Smooth muscle cell (in vitro differentiated cells): ENCODE measurements at regions not wholly inside any gene's neighbourhood (a gene's known extent, or its start where the extent isn't known, plus 50 kb on each side); places are given as distances from the start of the nearest gene placed in this dataset.

Source experiments
- DNase-seq: peaks from one replicate; lab custom pipeline; 2025; ENCODE audit not compliant: unreplicated experiment; lab: John Stamatoyannopoulos, UW
- H2AFZ ChIP-seq: fragments of 200-600 bp; sonication (generic); 2 replicates; pipeline ENCODE4 v1.6.0; 2016; ENCODE audit warnings: antibody characterized with exemption, low read depth, mild to moderate bottlenecking
- H3F3A ChIP-seq: fragments of 200-600 bp; sonication (generic); 2 replicates; pipeline ENCODE4 v1.6.0; 2017; ENCODE audit warnings: antibody characterized with exemption, low read depth
- H3K27ac ChIP-seq: fragments of 200-600 bp; sonication (generic); 2 replicates; pipeline ENCODE4 v1.5.1; 2016; ENCODE audit warnings: low read depth, mild to moderate bottlenecking
- H3K27me3 ChIP-seq: fragments of 200-600 bp; sonication (generic); 2 replicates; pipeline ENCODE4 v1.6.1; 2016; ENCODE audit warnings: low read depth, mild to moderate bottlenecking
- H3K36me3 ChIP-seq: fragments of 200-600 bp; sonication (generic); 2 replicates; pipeline ENCODE4 v1.5.1; 2016; ENCODE audit warnings: low read depth
- H3K4me1 ChIP-seq: fragments of 200-600 bp; sonication (generic); 2 replicates; pipeline ENCODE4 v1.5.1; 2016; ENCODE audit warnings: low read depth
- H3K4me2 ChIP-seq: fragments of 200-600 bp; sonication (generic); 2 replicates; pipeline ENCODE4 v1.6.0; 2016; ENCODE audit warnings: mild to moderate bottlenecking
- H3K4me3 ChIP-seq: fragments of 200-600 bp; sonication (generic); 2 replicates; pipeline ENCODE4 v1.5.1; 2016; ENCODE audit warnings: mild to moderate bottlenecking
- H3K79me2 ChIP-seq: fragments of 200-600 bp; sonication (generic); 2 replicates; pipeline ENCODE4 v1.6.0; 2016; ENCODE audit warnings: low read depth, mild to moderate bottlenecking
- H3K9ac ChIP-seq: fragments of 200-600 bp; sonication (generic); 2 replicates; pipeline ENCODE4 v1.6.0; 2016; ENCODE audit warnings: low read depth
- H3K9me3 ChIP-seq: fragments of 200-600 bp; sonication (generic); replicated peaks from 2 replicates; pipeline ENCODE4 v1.5.1; 2016; ENCODE audit warnings: low read depth
- H4K20me1 ChIP-seq: fragments of 200-600 bp; sonication (generic); 2 replicates; pipeline ENCODE4 v1.6.0; 2016; ENCODE audit warnings: low read depth
- WGBS: methylation state at CpG from one replicate; pipeline ENCODE4 v1.1.7; 2016; ENCODE audit warnings: low lambda C conversion rate; 5-methylcytosine and 5-hydroxymethylcytosine counted together
- TF ChIP-seq, protein P1 (sequence below): fragments of 200-600 bp; sonication (generic); IDR thresholded peaks from 2 replicates; pipeline ENCODE4 v1.5.1; 2017; ENCODE audit warnings: borderline replicate concordance, mild to moderate bottlenecking, antibody characterized with exemption; ENCODE audit not compliant: insufficient read depth, poor library complexity, severe bottlenecking

DNA sequence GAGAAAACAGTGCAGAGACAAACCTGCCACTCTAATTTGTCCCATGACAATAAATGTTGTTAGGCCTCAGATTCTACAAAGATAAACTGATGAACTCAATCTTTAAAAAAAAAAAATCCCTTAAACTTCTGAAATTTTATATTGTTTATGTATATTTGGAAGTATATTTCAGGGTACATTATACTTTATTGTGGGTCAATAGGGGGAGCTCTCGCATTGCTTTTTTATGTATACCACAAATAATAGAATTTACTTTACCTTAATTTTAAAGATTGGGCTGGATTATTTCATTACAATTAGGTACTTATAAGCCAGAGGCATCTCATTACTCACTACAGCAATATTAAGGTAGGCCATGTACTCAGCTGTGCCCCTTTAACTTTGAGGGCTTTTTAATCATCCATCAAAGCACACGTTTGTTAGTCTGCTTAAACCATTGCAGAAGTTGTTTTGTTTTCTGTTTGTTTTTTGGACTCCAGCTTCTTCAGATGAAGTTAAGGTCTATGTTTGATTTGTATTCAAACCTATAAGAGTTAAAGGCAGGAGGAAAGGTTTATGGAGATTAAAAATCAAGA is 56.3 kb upstream of the EYA4 start:
- Histone ChIP-seq H3K27me3 (peaks cover 16% of the 10 kb centered on the region), H3K36me3 (no peaks in the 10 kb centered on the region), H3K4me1 (no peaks in the 10 kb centered on the region), H3K9ac (no peak overlapping the region), H3F3A (no peaks in the 10 kb centered on the region), H3K4me2 (no peak overlapping the region), H3K27ac (no peak overlapping the region), H3K4me3 (no peak overlapping the region), H3K9me3 (no peaks in the 10 kb centered on the region), H2AFZ (no peak overlapping the region), H4K20me1 (no peaks in the 10 kb centered on the region), H3K79me2 (no peaks in the 10 kb centered on the region)
- TF ChIP-seq, protein P1, sequence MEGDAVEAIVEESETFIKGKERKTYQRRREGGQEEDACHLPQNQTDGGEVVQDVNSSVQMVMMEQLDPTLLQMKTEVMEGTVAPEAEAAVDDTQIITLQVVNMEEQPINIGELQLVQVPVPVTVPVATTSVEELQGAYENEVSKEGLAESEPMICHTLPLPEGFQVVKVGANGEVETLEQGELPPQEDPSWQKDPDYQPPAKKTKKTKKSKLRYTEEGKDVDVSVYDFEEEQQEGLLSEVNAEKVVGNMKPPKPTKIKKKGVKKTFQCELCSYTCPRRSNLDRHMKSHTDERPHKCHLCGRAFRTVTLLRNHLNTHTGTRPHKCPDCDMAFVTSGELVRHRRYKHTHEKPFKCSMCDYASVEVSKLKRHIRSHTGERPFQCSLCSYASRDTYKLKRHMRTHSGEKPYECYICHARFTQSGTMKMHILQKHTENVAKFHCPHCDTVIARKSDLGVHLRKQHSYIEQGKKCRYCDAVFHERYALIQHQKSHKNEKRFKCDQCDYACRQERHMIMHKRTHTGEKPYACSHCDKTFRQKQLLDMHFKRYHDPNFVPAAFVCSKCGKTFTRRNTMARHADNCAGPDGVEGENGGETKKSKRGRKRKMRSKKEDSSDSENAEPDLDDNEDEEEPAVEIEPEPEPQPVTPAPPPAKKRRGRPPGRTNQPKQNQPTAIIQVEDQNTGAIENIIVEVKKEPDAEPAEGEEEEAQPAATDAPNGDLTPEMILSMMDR, result peak; percentile 70
- WGBS, result 44% methylated on average over 2 of the region's 2 CpGs
- DNase-seq, result no peak

DNA sequence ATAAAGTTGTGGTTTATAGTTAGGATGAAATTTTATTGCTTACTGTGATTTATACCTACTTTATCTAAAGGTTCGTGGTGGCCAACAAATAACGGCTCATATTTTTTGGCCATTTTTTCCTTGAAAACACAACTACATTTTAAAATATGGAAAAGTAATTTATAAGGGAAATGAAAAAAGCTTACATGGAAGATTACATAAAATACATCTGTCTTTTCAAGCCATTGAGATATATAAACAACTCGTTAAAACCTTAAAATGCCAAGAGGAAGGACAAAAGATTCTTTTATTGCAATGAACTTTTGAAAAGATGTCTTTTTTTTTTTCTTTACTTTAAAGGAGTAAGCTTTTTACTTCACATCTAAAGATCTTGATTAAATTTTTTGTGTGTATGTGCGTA is 55.4 kb upstream of the EYA4 start:
- peaks cover 16% of the 10 kb centered on the region for H3K27me3 ChIP-seq
- no peak for DNase-seq
- no peaks in the 10 kb centered on the region for H3F3A ChIP-seq
- H3K4me2 ChIP-seq, result no peak overlapping the region
- H3K79me2 ChIP-seq, result no peaks in the 10 kb centered on the region
- H2AFZ ChIP-seq, result no peak overlapping the region
- no peaks in the 10 kb centered on the region for H3K36me3 ChIP-seq
- 92% methylated on average over 4 of the region's 4 CpGs for WGBS
- H4K20me1 ChIP-seq, result no peaks in the 10 kb centered on the region
- no peak overlapping the region for H3K4me3 ChIP-seq
- TF ChIP-seq, protein P1, result no peak
- H3K9me3 ChIP-seq, result no peaks in the 10 kb centered on the region
- H3K27ac ChIP-seq, result no peak overlapping the region
- no peak overlapping the region for H3K9ac ChIP-seq
- no peaks in the 10 kb centered on the region for H3K4me1 ChIP-seq

DNA sequence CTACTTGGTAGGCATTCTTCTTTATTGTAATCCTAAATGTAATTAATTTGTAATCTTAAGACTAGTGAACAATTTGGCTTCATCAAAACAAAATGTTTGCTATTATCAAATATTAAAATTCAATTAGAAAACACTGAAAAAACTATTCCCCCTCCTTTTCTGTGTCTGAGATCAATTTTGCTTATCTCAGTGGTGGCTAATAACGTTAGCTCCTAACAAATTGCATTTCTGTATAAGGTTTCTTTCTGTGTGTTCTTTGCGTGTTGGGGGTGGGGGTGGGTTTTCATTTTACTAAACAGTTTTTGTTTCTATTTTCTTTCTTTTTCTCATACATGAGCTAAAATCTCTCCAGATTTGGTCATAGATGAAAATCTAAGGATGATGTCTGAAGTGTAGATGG is 54.0 kb upstream of the EYA4 start:
- TF ChIP-seq, protein P1, result no peak
- WGBS, result 84% methylated on average over 2 of the region's 2 CpGs
- H3K27ac ChIP-seq, result no peak overlapping the region
- no peak overlapping the region for H3K4me3 ChIP-seq
- H3F3A ChIP-seq, result no peaks in the 10 kb centered on the region
- H2AFZ ChIP-seq, result no peak overlapping the region
- H3K4me2 ChIP-seq, result no peak overlapping the region
- no peaks in the 10 kb centered on the region for H3K36me3 ChIP-seq
- H3K9ac ChIP-seq, result no peak overlapping the region
- H4K20me1 ChIP-seq, result no peaks in the 10 kb centered on the region
- no peaks in the 10 kb centered on the region for H3K4me1 ChIP-seq
- H3K9me3 ChIP-seq, result no peaks in the 10 kb centered on the region
- no peaks in the 10 kb centered on the region for H3K79me2 ChIP-seq
- peaks cover 16% of the 10 kb centered on the region for H3K27me3 ChIP-seq
- no peak for DNase-seq
